HEK293T (cell line): ENCODE measurements at regions not wholly inside any gene's neighbourhood (a gene's known extent, or its start where the extent isn't known, plus 50 kb on each side); places are given as distances from the start of the nearest gene placed in this dataset.
"Not testable (repeated sequence)": the region's sequence is repeated elsewhere in the genome, so short reads cannot be mapped to it uniquely, and the experiment has no call there.

Source experiments
- CTCF ChIA-PET: fragments of 350-600 bp; formaldehyde crosslinking; extraction: SDS; loops from one replicate; lab custom pipeline; 2021; ENCODE audit warnings: antibody characterized with exemption, inconsistent platforms; lab: Yijun Ruan, JAX
- POLR2A ChIA-PET: fragments of 350-600 bp; formaldehyde crosslinking; extraction: SDS; loops from one replicate; lab custom pipeline; 2020; ENCODE audit warnings: antibody characterized with exemption, inconsistent platforms; lab: Yijun Ruan, JAX
- DNase-seq: peaks from one replicate; pipeline ENCODE4 v3.0.0; 2012; ENCODE audit warnings: mixed read lengths; ENCODE audit errors: extremely low spot score
- ARNT ChIP-seq: fragments of 450-650 bp; IDR thresholded peaks from 2 replicates; pipeline ENCODE4 v1.6.1; 2017; ENCODE audit warnings: mild to moderate bottlenecking
- BHLHE40 ChIP-seq: fragments of 450-650 bp; IDR thresholded peaks from 2 replicates; pipeline ENCODE4 v1.6.1; 2016; ENCODE audit warnings: mild to moderate bottlenecking, moderate library complexity, borderline replicate concordance
- CTBP1 ChIP-seq: fragments of 450-650 bp; IDR thresholded peaks from 2 replicates; pipeline ENCODE4 v1.6.1; 2016; ENCODE audit warnings: borderline replicate concordance
- ELF4 ChIP-seq: fragments of 450-650 bp; IDR thresholded peaks from 2 replicates; pipeline ENCODE4 v1.6.1; 2017; ENCODE audit warnings: antibody characterized with exemption
- FOXA1 ChIP-seq: fragments of 450-650 bp; IDR thresholded peaks from 2 replicates; pipeline ENCODE4 v1.6.1; 2016; ENCODE audit warnings: mild to moderate bottlenecking
- FOXK2 ChIP-seq: fragments of 450-650 bp; IDR thresholded peaks from 2 replicates; pipeline ENCODE4 v1.6.1; 2016; ENCODE audit warnings: mild to moderate bottlenecking
- FOXM1 ChIP-seq: fragments of 450-650 bp; IDR thresholded peaks from 2 replicates; pipeline ENCODE4 v1.6.1; 2017; ENCODE audit warnings: mild to moderate bottlenecking, borderline replicate concordance
- HDGF ChIP-seq: fragments of 450-650 bp; IDR thresholded peaks from 2 replicates; pipeline ENCODE4 v1.6.1; 2017; ENCODE audit warnings: antibody characterized with exemption, borderline replicate concordance
- L3MBTL2 ChIP-seq: fragments of 450-650 bp; conservative IDR thresholded peaks from 2 replicates; pipeline ENCODE4 v1.6.1; 2016; ENCODE audit warnings: mild to moderate bottlenecking
- LEF1 ChIP-seq: fragments of 450-650 bp; IDR thresholded peaks from 2 replicates; pipeline ENCODE4 v1.6.1; 2017; ENCODE audit warnings: mild to moderate bottlenecking, borderline replicate concordance
- NFRKB ChIP-seq: fragments of 450-650 bp; IDR thresholded peaks from 2 replicates; pipeline ENCODE4 v1.6.1; 2016; ENCODE audit warnings: mild to moderate bottlenecking, moderate library complexity
- SP1 ChIP-seq: fragments of 450-650 bp; IDR thresholded peaks from 2 replicates; pipeline ENCODE4 v1.6.1; 2017
- SUZ12 ChIP-seq: fragments of 450-650 bp; IDR thresholded peaks from 2 replicates; pipeline ENCODE4 v1.6.1; 2016; ENCODE audit warnings: mild to moderate bottlenecking
- TARDBP ChIP-seq: fragments of 450-650 bp; IDR thresholded peaks from 2 replicates; pipeline ENCODE4 v1.6.1; 2016
- ZNF384 ChIP-seq: fragments of 450-650 bp; IDR thresholded peaks from 2 replicates; pipeline ENCODE4 v1.6.1; 2016
- TF ChIP-seq, protein P1 (sequence below): fragments of 450-650 bp; IDR thresholded peaks from 2 replicates; pipeline ENCODE4 v1.6.1; 2016

DNA sequence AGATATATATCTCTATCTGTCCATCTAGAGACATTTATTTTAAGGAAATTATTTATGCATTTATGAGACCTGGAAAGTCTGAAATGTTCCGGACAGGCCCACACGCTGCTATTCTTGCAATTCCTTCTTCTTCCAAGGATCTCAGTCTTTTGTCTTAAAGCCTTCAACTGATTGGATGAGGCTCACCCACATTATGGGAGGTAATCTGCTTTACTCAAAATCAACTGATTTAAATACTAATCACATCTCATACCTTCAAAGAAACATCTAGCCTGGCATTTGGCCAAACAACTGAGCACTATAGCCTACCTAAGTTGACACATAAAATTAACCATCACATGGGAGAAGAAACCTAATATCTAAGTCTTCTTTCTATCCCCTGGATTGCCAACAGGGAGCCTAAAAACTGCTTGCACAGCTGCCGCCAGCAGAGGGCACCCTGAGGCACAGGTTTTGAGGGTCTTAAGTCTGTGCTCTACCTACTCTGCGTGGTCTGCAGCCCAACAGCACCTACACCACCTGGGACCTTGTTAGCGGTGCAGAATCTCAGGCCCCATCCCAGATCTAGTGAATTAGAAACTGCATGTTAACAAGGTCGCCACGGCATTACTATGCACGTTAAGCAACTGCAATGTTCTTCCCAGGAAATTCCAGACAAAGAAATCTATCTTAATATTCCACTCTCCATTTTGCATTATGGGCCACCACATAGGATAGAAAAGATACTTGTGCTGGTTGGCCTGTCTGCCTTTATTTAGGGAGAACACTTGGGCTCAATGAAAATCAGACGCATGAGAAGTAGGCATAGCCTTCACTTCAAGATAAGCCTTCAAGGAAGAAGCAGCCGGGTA is 249.7 kb downstream of the FOXG1 start:
- DNase-seq = peak; percentile 64
- no peak for TF ChIP-seq ARNT
- TF ChIP-seq SUZ12 = no peak
- TF ChIP-seq BHLHE40 = no peak
- no peak for TF ChIP-seq ELF4
- TF ChIP-seq SP1 = no peak
- TF ChIP-seq FOXM1 = no peak
- no peak for TF ChIP-seq FOXA1
- TF ChIP-seq L3MBTL2 = no peak
- no peak for TF ChIP-seq ZNF384
- ChIA-PET POLR2A (no interaction called here), CTCF (interaction anchor here (0.6 kb wide), 1 partner anchor 196 kb away, joined by 3 read pairs; no protein-coding TSS in a partner anchor)

GRCh38 chr14:29023505-29023904 is 256.9 kb downstream of the FOXG1 start:
- CTCF ChIA-PET, POLR2A ChIA-PET: not testable (repeated sequence)

GRCh38 chr14:29027441-29027840 is 260.9 kb downstream of the FOXG1 start:
- DNase-seq, CTCF ChIA-PET, POLR2A ChIA-PET: not testable (repeated sequence)

More at GRCh38 chr14:29023505-29023904, 256.9 kb downstream of the FOXG1 start:
- not testable (repeated sequence) for DNase-seq

GRCh38 chr14:29027941-29028705 is 261.5 kb downstream of the FOXG1 start:
- POLR2A ChIA-PET, CTCF ChIA-PET, DNase-seq: not testable (repeated sequence)

DNA sequence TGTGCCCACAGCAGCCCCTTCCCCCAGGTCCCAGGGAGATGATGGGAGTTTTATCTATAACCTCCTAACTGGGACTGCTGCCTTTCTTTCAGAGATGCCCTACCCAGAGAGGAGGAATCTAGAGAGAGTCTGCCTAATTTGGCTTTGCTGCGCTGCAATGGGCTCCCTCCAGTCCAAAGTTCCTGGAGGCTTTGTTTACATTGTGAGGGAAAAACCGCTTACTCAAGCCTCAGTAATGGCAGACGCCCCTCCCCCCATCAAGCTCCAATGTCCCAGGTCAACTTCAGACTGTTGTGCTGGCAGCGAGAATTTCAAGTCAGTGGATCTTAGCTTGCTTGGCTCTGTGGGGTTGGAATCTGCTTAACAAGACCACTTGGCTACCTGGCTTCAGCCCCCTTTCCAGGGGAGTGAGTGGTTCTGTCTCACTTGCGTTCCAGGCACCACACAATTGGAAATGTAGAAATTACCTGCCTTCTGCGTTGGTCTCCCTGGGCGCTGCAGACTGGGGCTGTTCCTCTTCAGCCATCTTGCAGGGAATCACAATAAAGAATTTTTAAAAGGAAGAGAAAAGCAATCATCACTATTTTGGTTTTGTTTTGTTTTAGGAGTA is 262.5 kb downstream of the FOXG1 start:
- TF ChIP-seq ELF4 (no peak), FOXA1 (no peak), ARNT (no peak), FOXM1 (no peak), SP1 (no peak), HDGF (no peak), TARDBP (no peak), LEF1 (no peak), NFRKB (no peak), ZNF384 (no peak), BHLHE40 (no peak), L3MBTL2 (no peak)
- TF ChIP-seq, protein P1, sequence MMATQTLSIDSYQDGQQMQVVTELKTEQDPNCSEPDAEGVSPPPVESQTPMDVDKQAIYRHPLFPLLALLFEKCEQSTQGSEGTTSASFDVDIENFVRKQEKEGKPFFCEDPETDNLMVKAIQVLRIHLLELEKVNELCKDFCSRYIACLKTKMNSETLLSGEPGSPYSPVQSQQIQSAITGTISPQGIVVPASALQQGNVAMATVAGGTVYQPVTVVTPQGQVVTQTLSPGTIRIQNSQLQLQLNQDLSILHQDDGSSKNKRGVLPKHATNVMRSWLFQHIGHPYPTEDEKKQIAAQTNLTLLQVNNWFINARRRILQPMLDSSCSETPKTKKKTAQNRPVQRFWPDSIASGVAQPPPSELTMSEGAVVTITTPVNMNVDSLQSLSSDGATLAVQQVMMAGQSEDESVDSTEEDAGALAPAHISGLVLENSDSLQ = no peak
- POLR2A ChIA-PET = no interaction called here
- no peak for DNase-seq
- CTCF ChIA-PET = no interaction called here

GRCh38 chr14:29030121-29030520 is 263.5 kb downstream of the FOXG1 start:
- no peak for TF ChIP-seq SUZ12
- no peak for TF ChIP-seq FOXM1
- TF ChIP-seq FOXK2 = no peak
- no peak for TF ChIP-seq BHLHE40
- no peak for TF ChIP-seq ARNT
- no peak for TF ChIP-seq TARDBP
- TF ChIP-seq, protein P1 = no peak
- no peak for TF ChIP-seq ELF4
- no peak for TF ChIP-seq SP1
- no peak for TF ChIP-seq L3MBTL2
- TF ChIP-seq ZNF384 = no peak
- no peak for TF ChIP-seq HDGF
- no peak for TF ChIP-seq NFRKB
- POLR2A ChIA-PET = no interaction called here
- CTCF ChIA-PET = interaction anchor here (0.6 to 0.9 kb wide), 2 partner anchors 256 to 284 kb away, joined by 3 to 4 read pairs; no protein-coding TSS in a partner anchor
- DNase-seq = no peak

DNA sequence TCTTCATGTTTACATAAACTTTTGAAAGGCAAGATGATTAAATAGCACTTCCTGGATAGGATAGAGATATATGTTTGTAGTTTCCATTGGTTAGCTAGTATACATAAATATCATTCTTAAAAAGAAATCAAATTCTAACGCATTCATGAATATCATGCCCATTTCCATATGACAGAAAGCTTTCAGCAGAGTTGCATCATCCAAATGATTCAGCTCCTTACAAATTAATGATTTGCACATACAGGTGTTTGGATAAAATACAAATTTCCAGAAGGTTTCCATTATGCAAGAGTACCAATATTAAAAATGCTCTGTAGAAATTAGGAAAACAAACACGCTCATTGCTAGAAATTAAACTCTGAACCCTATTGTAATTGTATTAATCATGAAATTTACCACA is 264.4 kb downstream of the FOXG1 start:
- ChIA-PET CTCF (no interaction called here), POLR2A (no interaction called here)
- TF ChIP-seq, protein P1 = no peak
- no peak for TF ChIP-seq FOXM1
- no peak for TF ChIP-seq LEF1
- no peak for TF ChIP-seq FOXA1
- TF ChIP-seq ZNF384 = no peak
- TF ChIP-seq L3MBTL2 = no peak
- TF ChIP-seq TARDBP = no peak
- no peak for TF ChIP-seq SP1
- no peak for TF ChIP-seq ELF4
- TF ChIP-seq FOXK2 = no peak
- no peak for TF ChIP-seq SUZ12
- TF ChIP-seq HDGF = no peak
- TF ChIP-seq ARNT = no peak
- TF ChIP-seq BHLHE40 = no peak
- TF ChIP-seq CTBP1 = no peak
- TF ChIP-seq NFRKB = no peak
- no peak for DNase-seq
